ENCODE measurements at regions not wholly inside any gene's neighbourhood (a gene's known extent, or its start where the extent isn't known, plus 50 kb on each side); places are given as distances from the start of the nearest gene placed in this dataset.
A peak's percentile ranks its signal among the peaks of the same experiment; 100 is the strongest.

DNA sequence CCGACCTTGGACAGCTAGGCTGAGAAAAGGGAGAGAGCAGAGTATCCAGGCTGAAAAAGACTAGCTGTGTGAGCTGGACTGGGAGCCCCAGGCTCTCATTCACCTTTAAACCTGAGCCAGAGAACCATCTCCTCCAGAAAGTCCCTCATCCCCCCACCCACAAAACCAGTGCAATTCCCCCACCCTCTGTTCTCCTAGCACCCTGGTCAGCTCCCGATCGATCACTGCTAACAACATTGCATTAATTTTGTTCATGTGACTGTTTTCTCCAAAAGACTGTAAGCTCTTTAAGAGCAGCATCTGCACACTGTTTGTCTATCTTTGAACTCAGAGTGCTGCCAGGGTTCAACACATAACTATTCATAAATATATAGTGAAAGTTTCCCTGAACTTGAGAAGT lies 67.1 kb upstream of the NFASC start:
- H3K4me1 ChIP-seq (ENCODE audit: control insufficient read depth in 2 of 2, insufficient read depth in 2 of 2, low read length in 2 of 2), result peaks cover 16 to 23% of the 10 kb centered on the region in 2 donors
- H3K27ac ChIP-seq (ENCODE audit: low read length in 2 of 2), result no peak overlapping the region
- H3K4me2 ChIP-seq (replicated peaks; ENCODE audit: low read depth, low read length, poor library complexity, severe bottlenecking), result peak overlapping the region; percentile 60
- no peak for TF ChIP-seq EZH2 (IDR thresholded peaks at IDR 0.05; ENCODE audit: borderline replicate concordance, insufficient read depth, low read depth, low read length, poor library complexity, severe bottlenecking)
- TF ChIP-seq CTCF (IDR thresholded peaks at IDR 0.05), result no peak
- H3K27me3 Mint-ChIP-seq, result no peaks in the 10 kb centered on the region
- no peaks in the 10 kb centered on the region for H4K20me1 ChIP-seq (ENCODE audit: control insufficient read depth, insufficient read depth, low read length, poor library complexity, severe bottlenecking)
- DNase-seq (no peak), ATAC-seq (ENCODE audit: low read depth) (no peak)
- ChIA-PET POLR2A (no interaction called here), CTCF (interaction anchor here (0.9 to 7.7 kb wide), 5 partner anchors 10 to 441 kb away, joined by 3 to 221 read pairs (median 3); no protein-coding TSS in a partner anchor)
- 100% methylated on average over 2 of the region's 3 CpGs for WGBS (ENCODE audit: insufficient coverage)
- no peaks in the 10 kb centered on the region for H3K36me3 ChIP-seq (replicated peaks in 1 of 2; ENCODE audit: control extremely low read depth in 1 of 2, control insufficient read depth in 1 of 2, extremely low read depth in 1 of 2, insufficient read depth in 2 of 2, low read length in 1 of 2)
- H3K9me3 ChIP-seq (ENCODE audit: control extremely low read depth in 1 of 3, control insufficient read depth in 2 of 3, insufficient read depth in 1 of 3, low read length in 2 of 3), result no peaks in the 10 kb centered on the region
- H3K27ac Mint-ChIP-seq, result no peak overlapping the region
- H3K9me3 Mint-ChIP-seq (ENCODE audit: insufficient read depth), result no peaks in the 10 kb centered on the region
- H3K4me1 Mint-ChIP-seq, result peaks cover 22% of the 10 kb centered on the region
- intact Hi-C loops (cut with micrococcal nuclease), result no loop called here
- no peaks in the 10 kb centered on the region for H3K79me2 ChIP-seq (ENCODE audit: control insufficient read depth, insufficient read depth, low read length)
- H2AFZ ChIP-seq (ENCODE audit: insufficient read depth, low read depth, low read length, poor library complexity, severe bottlenecking), result peak overlapping the region; percentile 59
- H3K4me3 ChIP-seq (ENCODE audit: control extremely low read depth in 1 of 5, extremely low read depth in 1 of 5, insufficient read depth in 1 of 5, low read depth in 2 of 5, low read length in 4 of 5), result no peak overlapping the region
- no peak overlapping the region for H3K9ac ChIP-seq (ENCODE audit: low read length)
- H3K4me3 Mint-ChIP-seq, result no peak overlapping the region
- no peaks in the 10 kb centered on the region for H3K27me3 ChIP-seq (replicated peaks in 1 of 4; ENCODE audit: control extremely low read depth in 1 of 4, control insufficient read depth in 3 of 4, insufficient read depth in 4 of 4, low read length in 3 of 4)

DNA sequence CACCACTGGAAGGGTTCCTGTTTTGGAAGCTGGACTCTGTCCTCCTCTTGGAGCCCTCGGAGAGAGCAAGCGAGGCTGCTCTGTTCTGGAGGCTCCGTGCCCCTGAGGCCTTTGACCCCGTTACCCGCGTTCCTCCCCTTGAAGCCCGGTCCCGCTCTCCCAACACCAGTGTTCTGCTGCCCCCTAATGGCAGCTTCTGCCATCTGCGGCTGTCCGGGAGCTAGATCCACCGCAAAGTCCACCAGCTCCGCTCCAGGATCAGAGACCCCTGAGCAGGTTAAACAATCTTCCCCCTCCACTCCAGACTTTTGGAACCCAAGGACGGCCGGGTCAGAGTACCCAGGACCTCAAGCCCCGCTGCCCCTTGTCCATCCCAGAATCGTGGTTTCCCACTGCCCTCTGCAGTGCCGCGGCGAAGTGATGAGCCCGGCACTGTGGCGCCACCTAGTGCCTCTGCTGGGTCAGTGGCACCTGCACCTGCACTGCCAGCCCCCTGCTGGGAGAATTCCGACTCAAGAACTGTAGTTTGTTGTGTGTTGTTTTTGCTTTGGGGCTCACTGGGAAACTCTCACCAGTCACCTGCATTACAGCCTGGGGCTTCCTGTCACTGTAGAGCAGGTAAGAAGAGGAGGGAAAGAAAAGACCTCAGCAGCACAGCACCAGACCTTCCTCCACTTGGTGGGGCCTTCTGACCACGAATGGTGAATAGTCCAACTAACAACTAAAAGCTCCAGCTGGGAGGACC lies 63.5 kb upstream of the NFASC start:
- ChIA-PET CTCF (interaction anchor here (0.7 to 7.7 kb wide), 65 partner anchors 8 to 644 kb away, joined by 3 to 221 read pairs (median 4); partner anchors contain the start of genes MDM4 and PIK3C2B), POLR2A (interaction anchor here (0.6 to 0.7 kb wide), 2 partner anchors 18 to 238 kb away, joined by 4 to 5 read pairs; no protein-coding TSS in a partner anchor)
- H3K4me2 ChIP-seq (replicated peaks; ENCODE audit: low read depth, low read length, poor library complexity, severe bottlenecking), result peak overlapping the region; percentile 86
- Mint-ChIP-seq H3K9me3 (ENCODE audit: insufficient read depth) (no peaks in the 10 kb centered on the region), H3K27me3 (peaks cover 3% of the 10 kb centered on the region), H3K4me1 (peaks cover 18% of the 10 kb centered on the region), H3K4me3 (peak overlapping the region; percentile 87), H3K27ac (peak overlapping the region; percentile 70)
- H3K4me1 ChIP-seq (ENCODE audit: control insufficient read depth in 2 of 2, insufficient read depth in 2 of 2, low read length in 2 of 2), result peaks cover 15 to 22% of the 10 kb centered on the region in 2 donors
- no peaks in the 10 kb centered on the region for H3K9me3 ChIP-seq (ENCODE audit: control extremely low read depth in 1 of 3, control insufficient read depth in 2 of 3, insufficient read depth in 1 of 3, low read length in 2 of 3)
- TF ChIP-seq EZH2 (IDR thresholded peaks at IDR 0.05; ENCODE audit: borderline replicate concordance, insufficient read depth, low read depth, low read length, poor library complexity, severe bottlenecking), result no peak
- peak; percentile 100 for TF ChIP-seq CTCF (IDR thresholded peaks at IDR 0.05)
- peak overlapping the region; percentile 81 for H2AFZ ChIP-seq (ENCODE audit: insufficient read depth, low read depth, low read length, poor library complexity, severe bottlenecking)
- no peaks in the 10 kb centered on the region for H3K36me3 ChIP-seq (replicated peaks in 1 of 2; ENCODE audit: control extremely low read depth in 1 of 2, control insufficient read depth in 1 of 2, extremely low read depth in 1 of 2, insufficient read depth in 2 of 2, low read length in 1 of 2)
- DNase-seq (peak; percentile 94), ATAC-seq (ENCODE audit: low read depth) (peak; percentile 95)
- H3K9ac ChIP-seq (ENCODE audit: low read length), result peak overlapping the region; percentile 65
- H4K20me1 ChIP-seq (ENCODE audit: control insufficient read depth, insufficient read depth, low read length, poor library complexity, severe bottlenecking), result no peaks in the 10 kb centered on the region
- peak overlapping the region in 4 of 5 experiments; percentile 29 to 73 (median 56) for H3K4me3 ChIP-seq (ENCODE audit: control extremely low read depth in 1 of 5, extremely low read depth in 1 of 5, insufficient read depth in 1 of 5, low read depth in 2 of 5, low read length in 4 of 5)
- no peaks in the 10 kb centered on the region for H3K27me3 ChIP-seq (replicated peaks in 1 of 4; ENCODE audit: control extremely low read depth in 1 of 4, control insufficient read depth in 3 of 4, insufficient read depth in 4 of 4, low read length in 3 of 4)
- WGBS (ENCODE audit: insufficient coverage), result 2% methylated on average over 21 of the region's 23 CpGs
- intact Hi-C loops (cut with micrococcal nuclease), result loop anchor here (1.0 to 5.0 kb wide), 5 partner anchors 16 to 946 kb away; partner anchors contain the start of gene SNRPE
- H3K79me2 ChIP-seq (ENCODE audit: control insufficient read depth, insufficient read depth, low read length), result no peaks in the 10 kb centered on the region
- no peak overlapping the region for H3K27ac ChIP-seq (ENCODE audit: low read length in 2 of 2)

Measured in B cell (primary cell).